ENCODE measurements at regions not wholly inside any gene's neighbourhood (a gene's known extent, or its start where the extent isn't known, plus 50 kb on each side); places are given as distances from the start of the nearest gene placed in this dataset.
"Not testable (repeated sequence)": the region's sequence is repeated elsewhere in the genome, so short reads cannot be mapped to it uniquely, and the experiment has no call there.

DNA sequence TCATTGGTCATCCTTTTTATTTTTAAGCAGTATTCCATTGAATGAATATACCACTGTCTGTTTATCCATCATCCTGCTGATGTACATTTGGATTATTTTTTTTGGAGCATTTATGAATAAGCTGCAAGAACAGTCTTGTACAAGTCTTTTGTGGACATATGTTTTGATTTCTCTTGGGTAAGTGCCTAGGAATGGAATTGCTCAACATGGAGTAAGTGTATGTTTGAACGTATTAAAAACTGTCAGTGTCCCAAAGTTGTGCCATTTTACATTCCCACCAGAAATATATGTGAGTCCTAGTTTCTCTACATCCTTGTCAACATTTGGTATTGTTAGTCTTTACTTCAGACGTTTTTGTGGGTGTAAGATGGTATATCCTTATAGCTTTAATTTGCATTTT, 287.0 kb upstream of the POF1B start:
- H3K4me1 ChIP-seq: no peaks in the 10 kb centered on the region
- no peaks in the 10 kb centered on the region for H3K36me3 ChIP-seq
- no peaks in the 10 kb centered on the region for H3K27me3 ChIP-seq
- 26 to 33% methylated on average over 2 of the region's 2 CpGs for WGBS, 2 donors
- no peak for TF ChIP-seq POLR2A (IDR thresholded peaks at IDR 0.05)
- TF ChIP-seq, protein P1, sequence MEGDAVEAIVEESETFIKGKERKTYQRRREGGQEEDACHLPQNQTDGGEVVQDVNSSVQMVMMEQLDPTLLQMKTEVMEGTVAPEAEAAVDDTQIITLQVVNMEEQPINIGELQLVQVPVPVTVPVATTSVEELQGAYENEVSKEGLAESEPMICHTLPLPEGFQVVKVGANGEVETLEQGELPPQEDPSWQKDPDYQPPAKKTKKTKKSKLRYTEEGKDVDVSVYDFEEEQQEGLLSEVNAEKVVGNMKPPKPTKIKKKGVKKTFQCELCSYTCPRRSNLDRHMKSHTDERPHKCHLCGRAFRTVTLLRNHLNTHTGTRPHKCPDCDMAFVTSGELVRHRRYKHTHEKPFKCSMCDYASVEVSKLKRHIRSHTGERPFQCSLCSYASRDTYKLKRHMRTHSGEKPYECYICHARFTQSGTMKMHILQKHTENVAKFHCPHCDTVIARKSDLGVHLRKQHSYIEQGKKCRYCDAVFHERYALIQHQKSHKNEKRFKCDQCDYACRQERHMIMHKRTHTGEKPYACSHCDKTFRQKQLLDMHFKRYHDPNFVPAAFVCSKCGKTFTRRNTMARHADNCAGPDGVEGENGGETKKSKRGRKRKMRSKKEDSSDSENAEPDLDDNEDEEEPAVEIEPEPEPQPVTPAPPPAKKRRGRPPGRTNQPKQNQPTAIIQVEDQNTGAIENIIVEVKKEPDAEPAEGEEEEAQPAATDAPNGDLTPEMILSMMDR (IDR thresholded peaks at IDR 0.05): no peak
- H3K4me3 ChIP-seq: no peak overlapping the region
- H3K27ac ChIP-seq: no peak overlapping the region
- intact Hi-C loops (cut with DNase I): no loop called here
- DNase-seq: no peak
- H3K9me3 ChIP-seq: no peaks in the 10 kb centered on the region

DNA sequence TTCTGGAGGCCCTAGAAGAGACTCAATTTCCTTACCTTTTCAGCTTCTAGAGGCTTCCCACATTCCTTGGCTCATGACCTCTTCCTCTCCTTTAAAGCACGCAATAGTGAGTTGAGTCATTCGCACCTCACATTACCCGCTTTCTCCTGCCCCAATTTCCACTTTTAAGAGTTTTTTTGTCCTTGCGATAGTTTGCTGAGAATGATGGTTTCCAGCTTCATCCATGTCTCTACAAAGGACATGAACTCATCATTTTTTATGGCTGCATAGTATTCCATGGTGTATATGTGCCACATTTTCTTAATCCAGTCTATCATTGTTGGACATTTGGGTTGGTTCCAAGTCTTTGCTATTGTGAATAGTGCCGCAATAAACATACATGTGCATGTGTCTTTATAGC, 284.5 kb upstream of the POF1B start:
- DNase-seq; H3K27ac ChIP-seq; H3K36me3 ChIP-seq; H3K4me1 ChIP-seq; H3K4me3 ChIP-seq; H3K27me3 ChIP-seq; intact Hi-C loops (cut with DNase I); H3K9me3 ChIP-seq: not testable (repeated sequence)
- 86 to 100% methylated on average over 4 of the region's 5 CpGs for WGBS, 2 donors

DNA sequence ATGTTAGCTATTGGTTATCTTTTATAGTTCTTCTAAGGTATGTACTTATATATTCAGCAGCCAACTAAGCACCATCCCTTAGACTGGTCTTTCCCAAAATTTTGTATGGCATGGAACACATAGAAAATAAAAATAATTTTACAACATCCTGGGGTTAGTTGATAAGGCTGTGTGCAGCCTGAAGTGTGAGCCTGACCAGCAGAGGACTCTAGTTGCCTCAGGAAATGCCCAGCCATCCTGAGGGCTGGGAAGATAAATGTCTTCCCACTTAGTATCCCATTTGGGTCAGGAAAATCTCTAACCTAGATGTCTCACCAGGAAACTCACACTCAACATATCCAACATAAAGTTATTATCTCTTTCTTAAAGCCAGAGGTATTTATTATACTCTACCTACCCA, 251.4 kb upstream of the POF1B start:
- intact Hi-C loops (cut with DNase I): no loop called here
- H3K27ac ChIP-seq: no peak overlapping the region
- no peak for DNase-seq
- H3K36me3 ChIP-seq: no peaks in the 10 kb centered on the region
- no peaks in the 10 kb centered on the region for H3K4me1 ChIP-seq
- no peak overlapping the region for H3K4me3 ChIP-seq
- no peaks in the 10 kb centered on the region for H3K27me3 ChIP-seq
- TF ChIP-seq, protein P1 (IDR thresholded peaks at IDR 0.05): no peak
- no peak for TF ChIP-seq POLR2A (IDR thresholded peaks at IDR 0.05)
- no peaks in the 10 kb centered on the region for H3K9me3 ChIP-seq

DNA sequence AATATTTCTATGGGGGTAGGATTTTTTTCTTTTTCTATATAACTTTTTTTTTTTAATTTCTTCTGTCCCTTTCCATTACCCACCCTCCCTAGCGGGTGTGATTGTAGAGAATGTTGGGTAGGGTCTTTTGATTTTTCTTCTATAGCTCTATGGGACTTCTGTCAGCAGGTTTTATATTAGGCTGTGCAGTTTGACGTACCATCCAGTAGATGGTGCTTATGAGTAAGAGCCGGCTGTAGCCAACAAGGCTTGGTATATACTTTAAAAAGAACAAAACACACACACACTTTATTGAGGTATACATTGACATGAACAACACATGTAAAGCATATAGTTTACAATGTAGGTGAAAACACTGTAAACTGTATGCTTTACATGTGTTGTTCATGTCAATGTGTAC, 247.9 kb upstream of the POF1B start:
- H3K4me1 ChIP-seq: no peaks in the 10 kb centered on the region
- no peak for TF ChIP-seq POLR2A (IDR thresholded peaks at IDR 0.05)
- TF ChIP-seq, protein P1 (IDR thresholded peaks at IDR 0.05): peak in 1 of 6 experiments; percentile 20
- intact Hi-C loops (cut with DNase I): no loop called here

DNA sequence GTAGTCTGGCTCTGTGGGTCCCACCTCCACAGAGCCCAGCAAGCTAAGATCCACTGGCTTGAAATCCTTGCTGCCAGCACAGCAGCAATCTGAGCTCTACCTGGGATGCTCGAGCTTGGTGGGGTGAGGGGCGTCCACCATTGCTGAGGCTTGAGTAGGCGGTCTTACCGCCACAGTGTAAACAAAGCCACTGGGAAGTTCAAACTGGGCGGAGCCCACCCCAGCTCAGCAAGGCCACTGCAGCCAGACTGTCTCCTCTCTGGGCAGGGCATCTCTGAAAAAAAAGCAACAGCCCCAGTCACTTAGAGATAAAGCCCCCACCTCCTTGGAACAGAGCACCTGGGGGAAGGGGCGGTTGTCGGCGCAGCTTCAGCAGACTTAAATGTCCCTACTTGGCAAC, 243.2 kb upstream of the POF1B start:
- Histone ChIP-seq H3K4me1 (no peaks in the 10 kb centered on the region), H3K27ac (no peak overlapping the region), H3K27me3 (no peaks in the 10 kb centered on the region), H3K4me3 (no peak overlapping the region), H3K36me3 (no peaks in the 10 kb centered on the region), H3K9me3 (no peaks in the 10 kb centered on the region)
- 60 to 93% methylated on average over 1 to 2 of the region's 8 CpGs for WGBS, 2 donors
- TF ChIP-seq, protein P1 (IDR thresholded peaks at IDR 0.05): no peak
- no peak for TF ChIP-seq POLR2A (IDR thresholded peaks at IDR 0.05)
- intact Hi-C loops (cut with DNase I): no loop called here
- no peak for DNase-seq

More for the DNA sequence above, 247.9 kb upstream of the POF1B start:
- H3K27ac ChIP-seq: no peak overlapping the region
- no peaks in the 10 kb centered on the region for H3K27me3 ChIP-seq
- no peak for DNase-seq
- H3K36me3 ChIP-seq: no peaks in the 10 kb centered on the region
- WGBS, 2 donors: 20 to 50% methylated on average over 1 to 3 of the region's 3 CpGs
- no peaks in the 10 kb centered on the region for H3K9me3 ChIP-seq
- no peak overlapping the region for H3K4me3 ChIP-seq

DNA sequence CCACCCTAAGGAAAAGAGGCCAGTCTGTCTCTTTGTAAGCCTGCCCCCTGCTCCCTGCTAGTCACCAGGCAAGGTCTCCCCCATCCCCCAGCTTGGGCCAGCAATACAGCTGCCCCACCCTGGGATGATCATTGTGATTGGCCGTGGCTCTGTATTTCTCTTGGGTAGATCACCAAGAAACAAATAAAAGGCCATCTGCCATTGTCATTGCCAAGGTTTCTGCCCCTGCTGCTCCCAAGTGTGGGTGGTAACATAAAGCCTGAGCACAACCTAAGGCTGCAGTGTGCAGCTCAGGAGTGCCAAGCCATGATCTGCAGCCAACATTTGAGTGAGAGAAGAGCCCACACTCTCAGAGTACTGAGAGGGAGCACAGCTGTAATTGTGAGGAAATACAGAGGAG, 241.0 kb upstream of the POF1B start:
- TF ChIP-seq, protein P1 (IDR thresholded peaks at IDR 0.05): no peak
- no peak for TF ChIP-seq POLR2A (IDR thresholded peaks at IDR 0.05)
- Histone ChIP-seq H3K27ac (no peak overlapping the region), H3K9me3 (no peaks in the 10 kb centered on the region), H3K4me1 (no peaks in the 10 kb centered on the region), H3K4me3 (no peak overlapping the region), H3K27me3 (no peaks in the 10 kb centered on the region), H3K36me3 (no peaks in the 10 kb centered on the region)
- WGBS, 2 donors: 71% methylated on average over 1 of the region's 1 CpG; no CpG with 5 or more reads in 1 of the 2 donors
- intact Hi-C loops (cut with DNase I): no loop called here
- no peak for DNase-seq

Data from esophagus squamous epithelium (tissue), 5 donors.